ENCODE measurements at regions not wholly inside any gene's neighbourhood (a gene's known extent, or its start where the extent isn't known, plus 50 kb on each side); places are given as distances from the start of the nearest gene placed in this dataset.

DNA sequence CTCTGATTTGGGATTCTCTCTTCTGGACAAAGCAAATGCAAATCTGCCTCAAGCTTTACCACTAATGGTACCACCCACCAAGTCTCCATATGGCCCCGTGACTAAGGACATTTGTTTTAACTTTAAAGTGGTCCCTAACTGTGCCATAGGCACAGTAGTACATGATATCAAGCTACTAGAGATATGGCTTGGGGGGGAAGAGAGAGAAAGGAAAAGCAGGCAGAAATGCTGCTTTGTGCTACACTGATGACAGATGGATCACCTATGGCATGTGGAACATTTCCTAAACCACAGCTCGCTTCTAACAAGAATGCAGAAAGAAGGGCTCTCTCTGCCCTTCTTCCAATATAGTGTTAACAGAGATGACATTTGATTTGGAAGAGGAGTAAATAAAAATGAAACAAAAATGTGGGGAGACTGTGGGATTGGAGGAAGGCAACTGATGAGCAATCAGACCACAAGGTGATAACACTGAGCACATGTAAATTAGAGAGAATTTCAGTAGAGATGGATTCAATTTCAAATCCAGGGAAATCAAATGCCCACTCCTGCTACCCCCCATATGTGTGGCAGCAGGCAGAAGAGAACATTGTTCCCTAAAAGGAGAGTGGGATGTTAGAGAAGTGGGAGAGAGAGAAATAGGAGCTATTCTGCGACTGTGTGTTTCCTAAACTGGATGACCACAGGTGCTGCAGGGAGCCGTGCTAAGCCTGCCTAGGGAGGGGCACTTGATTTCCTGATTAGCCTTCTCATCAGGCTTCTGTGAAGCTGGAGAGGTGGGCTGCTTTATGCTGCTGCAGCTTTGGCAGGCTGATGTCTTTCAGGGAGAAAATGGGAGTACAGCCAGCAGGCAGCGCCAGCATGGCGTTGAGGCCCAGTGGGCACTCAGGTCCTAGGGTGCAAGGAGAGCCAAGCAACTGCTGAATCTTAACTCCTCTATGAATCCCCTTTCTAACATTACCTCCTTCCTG is 75.3 kb downstream of the ZNF648 start:
- H3K4me1 Mint-ChIP-seq (ENCODE audit: low read depth), result no peaks in the 10 kb centered on the region
- no peak overlapping the region for H3K4me3 Mint-ChIP-seq (ENCODE audit: unreplicated experiment)
- TF ChIP-seq CTCF (IDR thresholded peaks at IDR 0.05), result no peak
- no peaks in the 10 kb centered on the region for H3K9me3 Mint-ChIP-seq (ENCODE audit: low read depth)
- H3K27me3 Mint-ChIP-seq (ENCODE audit: low read depth), result peaks cover 11% of the 10 kb centered on the region
- H3K27ac Mint-ChIP-seq (ENCODE audit: unreplicated experiment), result no peak overlapping the region
- DNase-seq (ENCODE audit: low spot score), result no peak
- H3K36me3 Mint-ChIP-seq (ENCODE audit: low read depth), result no peaks in the 10 kb centered on the region

GRCh38 chr1:181985281-181985680 is 76.2 kb downstream of the ZNF648 start:
- Mint-ChIP-seq H3K9me3 (ENCODE audit: low read depth) (no peaks in the 10 kb centered on the region), H3K36me3 (ENCODE audit: low read depth) (no peaks in the 10 kb centered on the region), H3K27ac (ENCODE audit: unreplicated experiment) (no peak overlapping the region), H3K27me3 (ENCODE audit: low read depth) (peaks cover 11% of the 10 kb centered on the region), H3K4me3 (ENCODE audit: unreplicated experiment) (no peak overlapping the region), H3K4me1 (ENCODE audit: low read depth) (no peaks in the 10 kb centered on the region)
- DNase-seq (ENCODE audit: low spot score), result no peak
- no peak for TF ChIP-seq CTCF (IDR thresholded peaks at IDR 0.05)

GRCh38 chr1:181984006-181984405 is 77.5 kb downstream of the ZNF648 start:
- DNase-seq (ENCODE audit: low spot score), result no peak
- no peak overlapping the region for H3K27ac Mint-ChIP-seq (ENCODE audit: unreplicated experiment)
- peaks cover 5% of the 10 kb centered on the region for H3K9me3 Mint-ChIP-seq (ENCODE audit: low read depth)
- H3K4me3 Mint-ChIP-seq (ENCODE audit: unreplicated experiment), result no peak overlapping the region
- H3K27me3 Mint-ChIP-seq (ENCODE audit: low read depth), result peaks cover 11% of the 10 kb centered on the region
- H3K36me3 Mint-ChIP-seq (ENCODE audit: low read depth), result no peaks in the 10 kb centered on the region
- no peak for TF ChIP-seq CTCF (IDR thresholded peaks at IDR 0.05)
- no peaks in the 10 kb centered on the region for H3K4me1 Mint-ChIP-seq (ENCODE audit: low read depth)

- no peaks in the 10 kb centered on the region for H3K4me1 Mint-ChIP-seq (ENCODE audit: low read depth)
- H3K27ac Mint-ChIP-seq (ENCODE audit: unreplicated experiment), result no peak overlapping the region
- H3K9me3 Mint-ChIP-seq (ENCODE audit: low read depth), result peaks cover 13% of the 10 kb centered on the region
- no peak for DNase-seq (ENCODE audit: low spot score)
- no peaks in the 10 kb centered on the region for H3K36me3 Mint-ChIP-seq (ENCODE audit: low read depth)
- H3K27me3 Mint-ChIP-seq (ENCODE audit: low read depth), result peaks cover 13% of the 10 kb centered on the region
- no peak overlapping the region for H3K4me3 Mint-ChIP-seq (ENCODE audit: unreplicated experiment)
- TF ChIP-seq CTCF (IDR thresholded peaks at IDR 0.05), result no peak
These were observed 79.7 kb downstream of the ZNF648 start for GRCh38 chr1:181981821-181982220.

- DNase-seq (ENCODE audit: low spot score), result no peak
- Mint-ChIP-seq H3K27me3 (ENCODE audit: low read depth) (no peaks in the 10 kb centered on the region), H3K4me3 (ENCODE audit: unreplicated experiment) (no peak overlapping the region), H3K9me3 (ENCODE audit: low read depth) (peaks cover 15% of the 10 kb centered on the region), H3K36me3 (ENCODE audit: low read depth) (no peaks in the 10 kb centered on the region), H3K4me1 (ENCODE audit: low read depth) (no peaks in the 10 kb centered on the region), H3K27ac (ENCODE audit: unreplicated experiment) (no peak overlapping the region)
- TF ChIP-seq CTCF (IDR thresholded peaks at IDR 0.05), result no peak
These were observed 89.3 kb downstream of the ZNF648 start for GRCh38 chr1:181972256-181972655.

All from chondrocyte (in vitro differentiated cells).